ENCODE measurements at regions not wholly inside any gene's neighbourhood (a gene's known extent, or its start where the extent isn't known, plus 50 kb on each side); places are given as distances from the start of the nearest gene placed in this dataset.

DNA sequence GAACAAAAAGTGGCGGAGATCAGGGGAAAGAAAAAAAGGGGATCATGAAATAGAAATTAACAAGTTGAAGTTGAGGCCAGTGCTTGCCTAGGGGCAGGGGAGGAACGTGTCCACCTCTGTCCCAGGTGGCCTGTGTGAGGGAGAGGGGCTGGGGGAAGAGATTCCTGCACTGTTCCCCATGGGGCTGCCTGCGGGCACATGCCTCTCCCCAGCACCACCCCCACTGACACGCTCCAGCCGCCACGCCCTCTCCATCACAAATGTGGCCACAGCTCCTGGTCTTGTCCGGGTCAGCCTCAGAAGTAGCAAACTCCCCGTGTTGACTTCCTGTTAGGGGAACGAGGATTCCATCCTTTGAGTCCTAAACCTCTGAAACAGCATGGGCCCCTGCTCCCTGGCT, 161.2 kb downstream of the GLI2 start:
- Histone ChIP-seq H3K4me2 (replicated peaks; ENCODE audit: low read depth, low read length, poor library complexity, severe bottlenecking) (no peak overlapping the region), H3K9ac (ENCODE audit: low read length) (no peak overlapping the region), H3K27me3 (replicated peaks in 1 of 4; ENCODE audit: control extremely low read depth in 1 of 4, control insufficient read depth in 3 of 4, insufficient read depth in 4 of 4, low read length in 3 of 4) (no peaks in the 10 kb centered on the region), H3K36me3 (replicated peaks in 1 of 2; ENCODE audit: control extremely low read depth in 1 of 2, control insufficient read depth in 1 of 2, extremely low read depth in 1 of 2, insufficient read depth in 2 of 2, low read length in 1 of 2) (no peaks in the 10 kb centered on the region), H2AFZ (ENCODE audit: insufficient read depth, low read depth, low read length, poor library complexity, severe bottlenecking) (no peak overlapping the region), H4K20me1 (ENCODE audit: control insufficient read depth, insufficient read depth, low read length, poor library complexity, severe bottlenecking) (no peaks in the 10 kb centered on the region), H3K27ac (ENCODE audit: low read length in 2 of 2) (no peak overlapping the region), H3K9me3 (ENCODE audit: control extremely low read depth in 1 of 3, control insufficient read depth in 2 of 3, insufficient read depth in 1 of 3, low read length in 2 of 3) (peaks cover 0 to 3% (median 0%) of the 10 kb centered on the region in 3 donors), H3K4me3 (ENCODE audit: control extremely low read depth in 1 of 5, extremely low read depth in 1 of 5, insufficient read depth in 1 of 5, low read depth in 2 of 5, low read length in 4 of 5) (no peak overlapping the region), H3K4me1 (ENCODE audit: control insufficient read depth in 2 of 2, insufficient read depth in 2 of 2, low read length in 2 of 2) (no peaks in the 10 kb centered on the region), H3K79me2 (ENCODE audit: control insufficient read depth, insufficient read depth, low read length) (no peaks in the 10 kb centered on the region)
- WGBS (ENCODE audit: insufficient coverage), result 86% methylated on average over 5 of the region's 9 CpGs
- H3K9me3 Mint-ChIP-seq (ENCODE audit: insufficient read depth), result no peaks in the 10 kb centered on the region
- DNase-seq (no peak), ATAC-seq (ENCODE audit: low read depth) (no peak)
- no peaks in the 10 kb centered on the region for H3K27me3 Mint-ChIP-seq
- intact Hi-C loops (cut with micrococcal nuclease), result no loop called here
- ChIA-PET CTCF (no interaction called here), POLR2A (no interaction called here)
- no peak for TF ChIP-seq EZH2 (IDR thresholded peaks at IDR 0.05; ENCODE audit: borderline replicate concordance, insufficient read depth, low read depth, low read length, poor library complexity, severe bottlenecking)
- TF ChIP-seq, protein P1, sequence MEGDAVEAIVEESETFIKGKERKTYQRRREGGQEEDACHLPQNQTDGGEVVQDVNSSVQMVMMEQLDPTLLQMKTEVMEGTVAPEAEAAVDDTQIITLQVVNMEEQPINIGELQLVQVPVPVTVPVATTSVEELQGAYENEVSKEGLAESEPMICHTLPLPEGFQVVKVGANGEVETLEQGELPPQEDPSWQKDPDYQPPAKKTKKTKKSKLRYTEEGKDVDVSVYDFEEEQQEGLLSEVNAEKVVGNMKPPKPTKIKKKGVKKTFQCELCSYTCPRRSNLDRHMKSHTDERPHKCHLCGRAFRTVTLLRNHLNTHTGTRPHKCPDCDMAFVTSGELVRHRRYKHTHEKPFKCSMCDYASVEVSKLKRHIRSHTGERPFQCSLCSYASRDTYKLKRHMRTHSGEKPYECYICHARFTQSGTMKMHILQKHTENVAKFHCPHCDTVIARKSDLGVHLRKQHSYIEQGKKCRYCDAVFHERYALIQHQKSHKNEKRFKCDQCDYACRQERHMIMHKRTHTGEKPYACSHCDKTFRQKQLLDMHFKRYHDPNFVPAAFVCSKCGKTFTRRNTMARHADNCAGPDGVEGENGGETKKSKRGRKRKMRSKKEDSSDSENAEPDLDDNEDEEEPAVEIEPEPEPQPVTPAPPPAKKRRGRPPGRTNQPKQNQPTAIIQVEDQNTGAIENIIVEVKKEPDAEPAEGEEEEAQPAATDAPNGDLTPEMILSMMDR (IDR thresholded peaks at IDR 0.05), result no peak
- H3K4me3 Mint-ChIP-seq, result no peak overlapping the region
- H3K4me1 Mint-ChIP-seq, result no peaks in the 10 kb centered on the region
- no peak overlapping the region for H3K27ac Mint-ChIP-seq

DNA sequence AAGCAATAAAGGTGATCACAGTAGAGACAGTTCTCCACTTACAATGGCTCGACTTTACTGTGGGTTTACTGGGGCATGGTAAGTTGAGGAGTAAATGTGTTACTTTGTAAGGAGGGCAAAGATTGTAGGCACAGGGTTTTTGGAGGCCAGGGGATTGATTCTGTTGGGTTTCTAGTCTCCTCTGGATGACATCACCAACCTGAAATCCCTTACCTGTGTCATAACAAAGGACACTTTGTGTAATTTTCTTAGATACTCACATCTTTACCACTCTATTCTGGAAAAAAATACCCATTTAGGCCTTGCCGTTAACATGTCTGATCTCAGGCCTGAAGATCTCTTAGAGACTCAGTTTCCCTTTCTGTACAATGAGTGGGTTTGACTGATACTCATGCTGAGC, 161.7 kb downstream of the GLI2 start:
- no peaks in the 10 kb centered on the region for H3K4me1 ChIP-seq (ENCODE audit: control insufficient read depth in 2 of 2, insufficient read depth in 2 of 2, low read length in 2 of 2)
- WGBS (ENCODE audit: insufficient coverage), result no CpG with 5 or more reads among the region's 2 CpGs
- H3K4me3 ChIP-seq (ENCODE audit: control extremely low read depth in 1 of 5, extremely low read depth in 1 of 5, insufficient read depth in 1 of 5, low read depth in 2 of 5, low read length in 4 of 5), result no peak overlapping the region
- TF ChIP-seq, protein P1 (IDR thresholded peaks at IDR 0.05), result no peak
- TF ChIP-seq EZH2 (IDR thresholded peaks at IDR 0.05; ENCODE audit: borderline replicate concordance, insufficient read depth, low read depth, low read length, poor library complexity, severe bottlenecking), result no peak
- ChIA-PET POLR2A (no interaction called here), CTCF (no interaction called here)
- Mint-ChIP-seq H3K9me3 (ENCODE audit: insufficient read depth) (no peaks in the 10 kb centered on the region), H3K27ac (no peak overlapping the region), H3K4me3 (no peak overlapping the region), H3K4me1 (no peaks in the 10 kb centered on the region), H3K27me3 (no peaks in the 10 kb centered on the region)
- H3K27me3 ChIP-seq (replicated peaks in 1 of 4; ENCODE audit: control extremely low read depth in 1 of 4, control insufficient read depth in 3 of 4, insufficient read depth in 4 of 4, low read length in 3 of 4), result no peaks in the 10 kb centered on the region
- H3K9me3 ChIP-seq (ENCODE audit: control extremely low read depth in 1 of 3, control insufficient read depth in 2 of 3, insufficient read depth in 1 of 3, low read length in 2 of 3), result peaks cover 0 to under 1% (median 0%) of the 10 kb centered on the region in 3 donors
- H3K4me2 ChIP-seq (replicated peaks; ENCODE audit: low read depth, low read length, poor library complexity, severe bottlenecking), result no peak overlapping the region
- no peak for ATAC-seq (ENCODE audit: low read depth)
- H3K36me3 ChIP-seq (replicated peaks in 1 of 2; ENCODE audit: control extremely low read depth in 1 of 2, control insufficient read depth in 1 of 2, extremely low read depth in 1 of 2, insufficient read depth in 2 of 2, low read length in 1 of 2), result no peaks in the 10 kb centered on the region
- no peaks in the 10 kb centered on the region for H4K20me1 ChIP-seq (ENCODE audit: control insufficient read depth, insufficient read depth, low read length, poor library complexity, severe bottlenecking)
- no peak for DNase-seq
- H2AFZ ChIP-seq (ENCODE audit: insufficient read depth, low read depth, low read length, poor library complexity, severe bottlenecking), result no peak overlapping the region
- H3K9ac ChIP-seq (ENCODE audit: low read length), result no peak overlapping the region
- no peaks in the 10 kb centered on the region for H3K79me2 ChIP-seq (ENCODE audit: control insufficient read depth, insufficient read depth, low read length)
- no peak overlapping the region for H3K27ac ChIP-seq (ENCODE audit: low read length in 2 of 2)
- intact Hi-C loops (cut with micrococcal nuclease), result no loop called here

All from B cell (primary cell).